Activated T-cell treated with anti-CD3 and anti-CD28 coated beads for 48 hours (primary cell): ENCODE measurements at regions not wholly inside any gene's neighbourhood (a gene's known extent, or its start where the extent isn't known, plus 50 kb on each side); places are given as distances from the start of the nearest gene placed in this dataset.
"Not testable (repeated sequence)": the region's sequence is repeated elsewhere in the genome, so short reads cannot be mapped to it uniquely, and the experiment has no call there.

Source experiments
- DNase-seq: peaks from one replicate; pipeline ENCODE4 v3.0.0-alpha.2; 2020; ENCODE audit warnings: low read depth

GRCh38 chr18:27378431-27379095 lies 193.5 kb upstream of the CHST9 start:
- DNase-seq: peak; percentile 3

- no peak for DNase-seq
Observed at GRCh38 chr18:27377251-27377650, 192.1 kb upstream of the CHST9 start.

- DNase-seq: no peak
Observed at GRCh38 chr18:27372386-27372785, 187.3 kb upstream of the CHST9 start.

- DNase-seq: no peak
Observed at GRCh38 chr18:27366665-27367064, 181.6 kb upstream of the CHST9 start.

GRCh38 chr18:27366151-27366550 lies 181.0 kb upstream of the CHST9 start:
- no peak for DNase-seq

- no peak for DNase-seq
Observed at GRCh38 chr18:27363872-27364271, 178.8 kb upstream of the CHST9 start.

- DNase-seq: no peak
Observed at GRCh38 chr18:27361477-27361876, 176.4 kb upstream of the CHST9 start.

GRCh38 chr18:27355308-27355707 lies 170.2 kb upstream of the CHST9 start:
- no peak for DNase-seq

GRCh38 chr18:27353273-27353672 lies 168.2 kb upstream of the CHST9 start:
- no peak for DNase-seq

GRCh38 chr18:27349284-27349882 lies 164.3 kb upstream of the CHST9 start:
- no peak for DNase-seq

GRCh38 chr18:27331606-27332005 lies 146.5 kb upstream of the CHST9 start:
- no peak for DNase-seq

- DNase-seq: no peak
Observed at GRCh38 chr18:27314996-27315395, 129.9 kb upstream of the CHST9 start.

GRCh38 chr18:27313678-27314077 lies 128.6 kb upstream of the CHST9 start:
- DNase-seq: no peak

GRCh38 chr18:27312853-27313252 lies 127.7 kb upstream of the CHST9 start:
- DNase-seq: no peak

GRCh38 chr18:27312153-27312552 lies 127.0 kb upstream of the CHST9 start:
- no peak for DNase-seq

- DNase-seq: no peak
Observed at GRCh38 chr18:27311114-27311513, 126.0 kb upstream of the CHST9 start.

GRCh38 chr18:27301615-27302378 lies 116.7 kb upstream of the CHST9 start:
- no peak for DNase-seq

GRCh38 chr18:27298214-27298804 lies 113.2 kb upstream of the CHST9 start:
- DNase-seq: no peak

- DNase-seq: not testable (repeated sequence)
Observed at GRCh38 chr18:27285973-27286562, 101.0 kb upstream of the CHST9 start.

GRCh38 chr18:27278131-27278530 lies 93.0 kb upstream of the CHST9 start:
- no peak for DNase-seq

GRCh38 chr18:27277554-27277953 lies 92.4 kb upstream of the CHST9 start:
- no peak for DNase-seq

GRCh38 chr18:27276886-27277285 lies 91.8 kb upstream of the CHST9 start:
- DNase-seq: no peak

- no peak for DNase-seq
Observed at GRCh38 chr18:27276479-27276878, 91.4 kb upstream of the CHST9 start.
